Nephron progenitor cell (in vitro differentiated cells): ENCODE measurements at regions not wholly inside any gene's neighbourhood (a gene's known extent, or its start where the extent isn't known, plus 50 kb on each side); places are given as distances from the start of the nearest gene placed in this dataset.

ENCODE experiments used
- DNase-seq: peaks from one replicate; pipeline ENCODE4 v3.0.0; 2021
- H3K27ac Mint-ChIP-seq: 2 replicates; pipeline ENCODE4 v1.8.0; 2021; ENCODE audit warnings: mild to moderate bottlenecking, moderate library complexity, mixed read lengths
- H3K27me3 Mint-ChIP-seq: 2 replicates; pipeline ENCODE4 v1.8.0; 2021; ENCODE audit warnings: mild to moderate bottlenecking, low read depth, mixed read lengths; ENCODE audit not compliant: poor library complexity
- H3K36me3 Mint-ChIP-seq: 2 replicates; pipeline ENCODE4 v1.8.0; 2021; ENCODE audit warnings: low read depth, mixed read lengths
- H3K4me1 Mint-ChIP-seq: 2 replicates; pipeline ENCODE4 v1.8.0; 2021; ENCODE audit warnings: mixed read lengths
- H3K4me3 Mint-ChIP-seq: 2 replicates; pipeline ENCODE4 v1.8.0; 2021; ENCODE audit warnings: mild to moderate bottlenecking, moderate library complexity, mixed read lengths
- H3K9me3 Mint-ChIP-seq: 2 replicates; pipeline ENCODE4 v1.8.0; 2021; ENCODE audit warnings: mild to moderate bottlenecking, moderate library complexity, mixed read lengths
- TF ChIP-seq, protein P1 (sequence below): fragments of 200-600 bp; sonication (generic); IDR thresholded peaks from 2 replicates; pipeline ENCODE4 v1.5.0; 2021; ENCODE audit warnings: antibody characterized with exemption

DNA sequence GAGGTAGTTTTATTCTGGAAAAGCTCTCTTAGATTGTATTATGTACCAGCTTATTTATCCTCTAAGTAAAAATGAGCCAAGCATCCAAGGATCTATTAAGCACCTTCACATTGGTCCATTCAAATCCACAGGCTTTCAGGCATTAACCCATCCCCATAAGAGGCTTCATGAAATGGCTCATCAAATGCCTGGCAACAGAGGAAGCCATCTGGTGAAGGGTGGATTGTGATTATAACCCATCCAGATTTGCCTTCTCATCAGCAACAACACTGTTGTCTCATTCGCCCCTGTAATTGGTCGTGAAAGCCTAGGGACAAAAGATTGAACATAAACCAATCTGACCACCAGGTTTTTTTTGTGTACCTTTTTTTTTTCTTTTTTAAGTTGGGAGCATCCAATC, 134.3 kb upstream of the TACR1 start:
- Mint-ChIP-seq H3K27me3 (peaks cover 3% of the 10 kb centered on the region), H3K9me3 (peaks cover 21% of the 10 kb centered on the region), H3K27ac (no peak overlapping the region), H3K4me3 (no peak overlapping the region), H3K4me1 (peaks cover 21% of the 10 kb centered on the region), H3K36me3 (no peaks in the 10 kb centered on the region)
- DNase-seq, result no peak
- TF ChIP-seq, protein P1, sequence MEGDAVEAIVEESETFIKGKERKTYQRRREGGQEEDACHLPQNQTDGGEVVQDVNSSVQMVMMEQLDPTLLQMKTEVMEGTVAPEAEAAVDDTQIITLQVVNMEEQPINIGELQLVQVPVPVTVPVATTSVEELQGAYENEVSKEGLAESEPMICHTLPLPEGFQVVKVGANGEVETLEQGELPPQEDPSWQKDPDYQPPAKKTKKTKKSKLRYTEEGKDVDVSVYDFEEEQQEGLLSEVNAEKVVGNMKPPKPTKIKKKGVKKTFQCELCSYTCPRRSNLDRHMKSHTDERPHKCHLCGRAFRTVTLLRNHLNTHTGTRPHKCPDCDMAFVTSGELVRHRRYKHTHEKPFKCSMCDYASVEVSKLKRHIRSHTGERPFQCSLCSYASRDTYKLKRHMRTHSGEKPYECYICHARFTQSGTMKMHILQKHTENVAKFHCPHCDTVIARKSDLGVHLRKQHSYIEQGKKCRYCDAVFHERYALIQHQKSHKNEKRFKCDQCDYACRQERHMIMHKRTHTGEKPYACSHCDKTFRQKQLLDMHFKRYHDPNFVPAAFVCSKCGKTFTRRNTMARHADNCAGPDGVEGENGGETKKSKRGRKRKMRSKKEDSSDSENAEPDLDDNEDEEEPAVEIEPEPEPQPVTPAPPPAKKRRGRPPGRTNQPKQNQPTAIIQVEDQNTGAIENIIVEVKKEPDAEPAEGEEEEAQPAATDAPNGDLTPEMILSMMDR, result no peak

DNA sequence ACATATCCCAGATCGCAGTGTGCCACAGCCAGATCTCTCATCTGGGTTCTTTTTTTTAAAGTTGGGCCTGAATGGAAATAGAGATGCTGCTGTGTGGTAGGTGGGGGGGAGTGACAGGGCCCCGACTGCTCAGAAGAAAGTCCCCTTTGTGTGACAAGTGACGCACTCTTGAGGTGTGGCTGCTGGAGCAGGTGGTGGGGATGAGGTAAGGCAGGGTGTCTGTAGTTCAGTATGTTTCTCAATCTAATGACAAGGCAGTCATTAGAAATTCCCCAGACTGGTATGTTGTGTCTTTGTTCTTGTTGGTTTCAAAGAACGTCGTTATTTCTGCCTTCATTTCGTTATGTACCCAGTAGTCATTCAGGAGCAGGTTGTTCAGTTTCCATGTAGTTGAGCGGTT, 128.8 kb upstream of the TACR1 start:
- peaks cover 19% of the 10 kb centered on the region for H3K4me1 Mint-ChIP-seq
- TF ChIP-seq, protein P1, result no peak
- H3K4me3 Mint-ChIP-seq, result no peak overlapping the region
- no peaks in the 10 kb centered on the region for H3K27me3 Mint-ChIP-seq
- no peaks in the 10 kb centered on the region for H3K36me3 Mint-ChIP-seq
- H3K9me3 Mint-ChIP-seq, result peaks cover 24% of the 10 kb centered on the region
- DNase-seq, result no peak
- H3K27ac Mint-ChIP-seq, result no peak overlapping the region

DNA sequence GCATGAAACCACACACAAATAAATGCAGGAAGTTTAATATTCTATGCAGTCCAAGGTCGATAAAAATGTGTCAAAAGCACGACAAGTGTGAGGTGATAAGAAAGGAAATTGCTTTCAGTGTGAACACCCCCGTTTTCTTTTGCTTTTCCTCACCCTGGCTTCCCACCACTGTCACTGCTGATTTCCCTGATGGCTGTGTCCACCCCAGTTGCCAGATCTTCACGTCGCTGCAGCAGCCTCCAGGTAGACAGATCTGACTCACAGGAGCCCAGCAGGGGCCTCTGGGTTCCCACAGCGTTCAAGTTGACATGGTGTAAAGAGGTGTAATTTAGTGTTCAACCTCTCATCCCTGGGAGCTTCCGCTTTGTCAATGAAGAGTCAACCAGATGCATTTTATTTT, 128.0 kb upstream of the TACR1 start:
- Mint-ChIP-seq H3K36me3 (no peaks in the 10 kb centered on the region), H3K4me3 (no peak overlapping the region), H3K9me3 (peaks cover 22% of the 10 kb centered on the region), H3K27ac (peak overlapping the region; percentile 43), H3K4me1 (peaks cover 19% of the 10 kb centered on the region), H3K27me3 (no peaks in the 10 kb centered on the region)
- no peak for DNase-seq
- TF ChIP-seq, protein P1, result no peak

DNA sequence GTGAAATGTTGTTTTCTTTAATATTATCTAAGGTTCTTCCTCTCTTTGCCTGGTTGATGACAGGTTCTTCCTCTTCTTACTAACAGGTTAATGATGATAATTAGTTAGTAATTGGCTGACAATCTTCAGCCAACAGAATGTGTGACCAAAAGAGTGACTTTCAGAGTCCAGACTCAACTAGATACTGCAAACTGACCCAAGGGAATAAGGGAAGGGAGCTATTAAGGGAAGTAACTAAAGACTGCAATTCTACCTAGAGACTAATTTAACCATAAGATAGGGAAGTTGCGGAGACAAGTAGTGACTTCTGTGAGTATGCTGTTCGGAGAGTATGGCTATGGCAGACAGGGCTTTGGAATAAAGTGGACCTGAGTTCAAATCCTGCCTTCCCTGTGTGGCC, 127.3 kb upstream of the TACR1 start:
- Mint-ChIP-seq H3K27me3 (no peaks in the 10 kb centered on the region), H3K4me1 (peaks cover 24% of the 10 kb centered on the region), H3K4me3 (no peak overlapping the region), H3K9me3 (peaks cover 20% of the 10 kb centered on the region), H3K27ac (no peak overlapping the region), H3K36me3 (no peaks in the 10 kb centered on the region)
- DNase-seq, result no peak
- TF ChIP-seq, protein P1, result no peak

DNA sequence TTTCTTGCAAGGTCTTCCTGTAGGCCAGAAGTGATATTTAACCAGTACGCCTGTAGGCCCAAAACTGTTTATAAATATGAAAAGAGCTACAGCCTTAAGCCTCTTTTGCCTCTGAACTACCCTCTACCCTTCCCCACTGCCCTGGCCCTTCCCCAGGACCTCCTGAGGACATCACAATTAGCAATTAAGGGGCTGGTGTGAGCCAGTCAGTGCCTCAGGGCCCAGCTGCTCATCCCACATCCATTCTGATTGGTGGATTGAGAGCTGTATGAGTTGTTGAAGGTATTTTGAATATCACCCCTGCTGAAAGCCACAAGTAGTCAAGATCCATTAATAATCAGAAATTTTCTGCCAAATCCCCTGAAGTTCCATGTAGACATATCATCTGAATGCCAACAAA, 126.3 kb upstream of the TACR1 start:
- TF ChIP-seq, protein P1, result no peak
- H3K4me3 Mint-ChIP-seq, result no peak overlapping the region
- H3K27ac Mint-ChIP-seq, result no peak overlapping the region
- H3K4me1 Mint-ChIP-seq, result peaks cover 34% of the 10 kb centered on the region
- no peaks in the 10 kb centered on the region for H3K36me3 Mint-ChIP-seq
- DNase-seq, result no peak
- peaks cover 19% of the 10 kb centered on the region for H3K9me3 Mint-ChIP-seq
- H3K27me3 Mint-ChIP-seq, result no peaks in the 10 kb centered on the region

DNA sequence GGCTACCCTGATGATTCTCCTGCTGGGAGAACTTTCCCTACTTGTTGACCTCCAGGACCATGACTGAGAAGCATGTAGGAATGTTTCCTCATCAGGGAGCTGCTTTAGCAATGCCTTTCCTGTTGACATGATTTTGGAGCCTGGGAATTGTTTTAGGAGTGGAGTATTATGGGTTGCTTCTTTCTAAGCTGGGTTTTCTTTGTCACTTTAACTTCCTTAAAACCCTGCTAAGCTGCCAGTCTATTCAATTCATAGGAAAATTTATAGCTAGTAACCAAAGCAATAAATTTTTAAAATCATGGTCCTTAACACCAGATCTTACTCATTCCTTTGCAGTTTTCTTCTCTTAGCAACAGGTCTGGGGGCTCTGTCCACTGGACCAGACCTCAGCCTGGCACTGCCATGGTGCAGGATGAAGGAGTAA, 125.6 kb upstream of the TACR1 start:
- TF ChIP-seq, protein P1, result no peak
- Mint-ChIP-seq H3K27ac (no peak overlapping the region), H3K4me3 (no peak overlapping the region), H3K36me3 (no peaks in the 10 kb centered on the region), H3K4me1 (peaks cover 42% of the 10 kb centered on the region), H3K9me3 (peaks cover 12% of the 10 kb centered on the region), H3K27me3 (no peaks in the 10 kb centered on the region)
- no peak for DNase-seq
